C4-2B (cell line): ENCODE measurements at regions not wholly inside any gene's neighbourhood (a gene's known extent, or its start where the extent isn't known, plus 50 kb on each side); places are given as distances from the start of the nearest gene placed in this dataset.

Experiments used
- H3K27ac ChIP-seq: fragments of 450-650 bp; 2 replicates; pipeline ENCODE4 v1.5.1; 2017
- ZFX ChIP-seq: fragments of 450-650 bp; IDR thresholded peaks from 2 replicates; pipeline ENCODE4 v1.6.1; 2017
- TF ChIP-seq, protein P1 (sequence below): fragments of 450-650 bp; conservative IDR thresholded peaks from 2 replicates; pipeline ENCODE4 v1.5.1; 2017; ENCODE audit warnings: mild to moderate bottlenecking

DNA sequence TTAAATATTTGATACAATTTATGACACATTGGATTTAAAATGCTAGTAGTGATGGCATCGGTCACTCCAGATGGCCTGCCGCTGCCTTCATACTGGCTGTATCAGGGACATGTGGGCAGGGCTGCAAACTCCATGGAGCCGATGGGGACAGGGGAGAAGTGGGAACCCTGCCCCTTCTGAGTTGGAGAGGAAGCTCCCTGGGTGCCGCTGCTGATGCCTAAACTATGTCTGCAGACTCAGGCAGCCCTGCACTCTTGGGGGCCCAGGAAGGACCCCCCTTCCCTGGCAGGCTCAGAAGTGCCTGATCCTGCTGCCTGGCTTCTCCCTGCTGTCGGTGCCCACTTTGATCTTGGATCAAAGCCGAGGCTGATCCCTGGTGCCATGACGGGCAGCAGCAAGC, 1522.1 kb downstream of the OTOL1 start:
- TF ChIP-seq, protein P1, sequence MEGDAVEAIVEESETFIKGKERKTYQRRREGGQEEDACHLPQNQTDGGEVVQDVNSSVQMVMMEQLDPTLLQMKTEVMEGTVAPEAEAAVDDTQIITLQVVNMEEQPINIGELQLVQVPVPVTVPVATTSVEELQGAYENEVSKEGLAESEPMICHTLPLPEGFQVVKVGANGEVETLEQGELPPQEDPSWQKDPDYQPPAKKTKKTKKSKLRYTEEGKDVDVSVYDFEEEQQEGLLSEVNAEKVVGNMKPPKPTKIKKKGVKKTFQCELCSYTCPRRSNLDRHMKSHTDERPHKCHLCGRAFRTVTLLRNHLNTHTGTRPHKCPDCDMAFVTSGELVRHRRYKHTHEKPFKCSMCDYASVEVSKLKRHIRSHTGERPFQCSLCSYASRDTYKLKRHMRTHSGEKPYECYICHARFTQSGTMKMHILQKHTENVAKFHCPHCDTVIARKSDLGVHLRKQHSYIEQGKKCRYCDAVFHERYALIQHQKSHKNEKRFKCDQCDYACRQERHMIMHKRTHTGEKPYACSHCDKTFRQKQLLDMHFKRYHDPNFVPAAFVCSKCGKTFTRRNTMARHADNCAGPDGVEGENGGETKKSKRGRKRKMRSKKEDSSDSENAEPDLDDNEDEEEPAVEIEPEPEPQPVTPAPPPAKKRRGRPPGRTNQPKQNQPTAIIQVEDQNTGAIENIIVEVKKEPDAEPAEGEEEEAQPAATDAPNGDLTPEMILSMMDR, result no peak
- no peak for TF ChIP-seq ZFX
- H3K27ac ChIP-seq, result no peak overlapping the region

DNA sequence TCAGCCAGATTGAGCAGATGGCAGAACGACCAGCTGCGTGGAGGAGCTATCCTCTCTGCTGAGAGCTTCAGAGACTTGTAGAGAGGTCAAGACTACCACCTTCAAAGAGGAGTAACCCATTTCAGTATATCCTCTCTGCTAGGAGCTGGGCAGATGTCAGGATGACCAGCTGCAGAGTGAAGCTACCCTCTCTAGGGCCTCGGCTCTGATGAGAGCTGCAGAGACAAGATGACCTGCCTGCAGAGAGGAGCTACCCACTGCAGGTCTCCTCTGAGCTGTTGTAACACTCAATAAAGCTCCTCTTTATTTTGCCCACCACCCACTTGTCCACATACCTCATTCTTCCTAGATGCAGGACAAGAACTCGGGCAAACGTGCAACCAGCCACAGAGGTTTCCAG, 1522.7 kb downstream of the OTOL1 start:
- no peak overlapping the region for H3K27ac ChIP-seq
- TF ChIP-seq, protein P1, result no peak
- no peak for TF ChIP-seq ZFX

DNA sequence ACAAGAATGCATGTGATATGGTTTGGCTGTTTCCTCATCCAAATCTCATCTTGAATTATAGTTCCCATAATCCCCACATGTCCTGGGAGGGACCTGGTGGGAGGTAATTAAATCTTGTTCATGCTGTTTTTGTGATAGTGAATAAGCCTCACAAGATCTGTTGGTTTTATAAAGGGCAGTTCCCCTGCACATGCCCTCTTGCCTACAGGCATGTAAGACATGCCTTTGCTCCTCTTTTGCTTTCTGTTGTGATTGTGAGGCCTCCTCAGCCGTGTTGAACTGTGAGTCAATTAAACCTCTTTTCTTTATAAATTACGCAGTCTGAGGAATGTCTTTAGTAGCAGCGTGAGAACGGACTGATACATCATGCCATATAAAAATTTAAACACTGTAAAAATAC, 1537.0 kb downstream of the OTOL1 start:
- TF ChIP-seq, protein P1, result no peak
- TF ChIP-seq ZFX, result no peak
- H3K27ac ChIP-seq, result no peak overlapping the region

DNA sequence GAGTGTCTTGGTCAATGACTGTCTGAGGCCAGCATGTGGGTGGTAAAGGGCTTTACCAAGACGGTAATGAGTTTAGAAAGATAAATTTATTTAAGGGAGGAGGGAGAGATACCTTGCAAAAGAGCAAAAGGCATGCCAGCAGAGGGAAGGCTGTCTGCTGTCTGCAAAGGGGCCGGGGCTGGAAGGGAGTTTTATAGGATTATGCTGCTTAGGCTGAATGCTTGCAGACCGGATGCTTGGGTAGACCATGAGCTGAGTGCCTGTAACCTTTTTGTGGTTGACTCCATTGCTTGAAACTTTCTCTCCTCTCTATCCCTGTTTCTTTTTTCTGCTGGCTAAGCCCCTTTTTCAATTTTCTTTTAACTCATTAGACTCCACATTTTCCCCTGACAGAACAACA, 1543.0 kb downstream of the OTOL1 start:
- TF ChIP-seq ZFX, result no peak
- TF ChIP-seq, protein P1, result no peak
- H3K27ac ChIP-seq, result no peak overlapping the region

DNA sequence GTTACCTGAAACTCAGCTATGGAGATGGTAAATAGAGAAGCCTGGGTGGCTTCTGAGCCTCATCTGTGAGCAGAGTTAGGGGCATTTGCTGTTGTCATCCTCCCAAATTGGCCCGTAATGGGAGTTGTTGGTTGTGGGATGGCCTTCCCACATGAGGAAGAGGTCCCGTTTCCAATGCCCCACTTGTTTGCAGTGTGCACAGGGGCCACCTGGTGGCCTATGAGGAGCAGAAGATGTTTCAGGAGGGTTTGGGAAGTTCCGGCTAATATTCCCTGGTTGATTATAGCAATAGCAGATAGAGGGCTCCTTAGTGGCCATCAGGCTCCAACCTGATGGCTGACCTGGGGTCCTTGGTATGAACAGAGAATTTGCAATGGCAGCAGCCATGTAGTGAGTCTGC, 1546.5 kb downstream of the OTOL1 start:
- H3K27ac ChIP-seq, result no peak overlapping the region
- no peak for TF ChIP-seq ZFX
- TF ChIP-seq, protein P1, result peak; percentile 54

DNA sequence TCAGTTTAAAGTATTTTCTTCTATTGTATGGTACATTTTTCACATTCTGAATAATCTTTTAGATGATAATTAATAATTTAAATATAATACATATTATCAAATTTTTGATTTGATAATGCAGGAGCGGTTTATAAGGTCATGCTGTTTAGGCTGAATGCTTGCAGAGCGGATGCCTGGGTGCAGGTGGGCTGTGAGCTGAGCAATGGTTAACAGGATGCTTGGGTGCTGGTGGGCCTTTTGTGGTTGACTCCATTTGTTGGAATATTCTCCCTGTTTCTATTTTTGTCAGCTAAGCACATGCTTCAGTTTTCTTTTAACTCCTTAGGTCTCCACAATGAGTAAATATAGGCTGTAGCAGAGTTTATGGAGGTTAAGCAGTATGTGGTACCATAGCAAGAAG, 1549.3 kb downstream of the OTOL1 start:
- no peak overlapping the region for H3K27ac ChIP-seq
- TF ChIP-seq, protein P1, result no peak
- TF ChIP-seq ZFX, result no peak

DNA sequence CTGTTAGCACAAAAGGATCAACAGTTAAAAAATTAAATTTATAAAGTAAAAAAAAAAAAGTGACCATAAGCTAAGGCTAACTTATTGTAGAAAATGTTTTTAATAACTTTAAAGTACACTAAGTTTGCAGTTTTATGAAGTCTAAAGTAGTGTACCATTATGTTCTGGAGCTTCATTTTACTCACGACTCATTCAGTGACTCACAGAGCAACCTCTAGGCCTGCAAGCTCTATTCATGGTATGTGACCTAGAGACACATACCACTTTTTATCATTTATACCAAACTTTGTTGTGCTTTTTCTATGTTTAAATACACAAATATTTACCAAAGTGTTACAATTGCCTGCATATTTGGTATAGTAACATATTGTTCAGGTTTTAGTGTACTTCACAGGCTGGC, 1552.3 kb downstream of the OTOL1 start:
- H3K27ac ChIP-seq, result no peak overlapping the region
- no peak for TF ChIP-seq ZFX
- TF ChIP-seq, protein P1, result no peak
